Heart right ventricle (tissue), 16 donors: ENCODE measurements at regions not wholly inside any gene's neighbourhood (a gene's known extent, or its start where the extent isn't known, plus 50 kb on each side); places are given as distances from the start of the nearest gene placed in this dataset.

ENCODE experiments used
- ATAC-seq, 8 donors: fragments of 200-7000 bp; cut with Tn5 transposase; one replicate each; pipeline ENCODE4 v1.9.1; 2020; ENCODE audit warnings: mild to moderate bottlenecking in 8 of 8, moderate library complexity in 8 of 8, moderate number of reproducible peaks in 1 of 8
- DNase-seq, 2 donors: peaks; one replicate each; pipeline ENCODE4 v3.0.0-alpha.2; 2020
- H3K27ac ChIP-seq, 10 donors: fragments of 200-600 bp; sonication (generic) in 2 of 10; one replicate each; pipeline versions ENCODE4 v1.5.0 to v1.8.0; 2020 to 2022; ENCODE audit warnings: mild to moderate bottlenecking in 3 of 10
- H3K27me3 ChIP-seq, 7 donors: fragments of 200-600 bp; one replicate each; pipeline ENCODE4 v1.8.0; 2021 to 2022; ENCODE audit warnings: mild to moderate bottlenecking in 2 of 7
- H3K36me3 ChIP-seq, 9 donors: fragments of 200-600 bp; sonication (generic) in 1 of 9; one replicate each; pipeline versions ENCODE4 v1.5.0 to v1.8.0; 2020 to 2022; ENCODE audit warnings: mild to moderate bottlenecking in 2 of 9
- H3K4me1 ChIP-seq, 9 donors: fragments of 200-600 bp; sonication (generic) in 1 of 9; one replicate each; pipeline versions ENCODE4 v1.5.0 to v1.8.0; 2020 to 2022; ENCODE audit warnings: mild to moderate bottlenecking in 4 of 9
- H3K4me3 ChIP-seq, 10 donors: fragments of 200-600 bp; sonication (generic) in 2 of 10; one replicate each; pipeline versions ENCODE4 v1.5.0 to v1.8.0; 2020 to 2022; ENCODE audit warnings: mild to moderate bottlenecking in 7 of 10, moderate library complexity in 2 of 10
- H3K9me3 ChIP-seq, 11 donors: fragments of 200-600 bp in 10 of 11; sonication (generic) in 2 of 11; one replicate each; pipeline versions ENCODE4 v1.5.0 to v1.8.0; 2013 to 2022; ENCODE audit warnings: mild to moderate bottlenecking in 2 of 11, control low read depth in 1 of 11, moderate library complexity in 1 of 11
- WGBS, 2 donors: extraction: QIAGEN DNeasy Blood & Tissue Kit; methylation state at CpG; one replicate each; pipeline ENCODE4 v1.1.7; 2013; ENCODE audit warnings: inconsistent platforms in 1 of 2; 5-methylcytosine and 5-hydroxymethylcytosine counted together
- intact Hi-C, 10 donors: fragments of 100-400 bp; cut with DNase I; formaldehyde crosslinking; loops; one replicate each; pipeline versions ENCODE4 v1.11.1 to v1.14.2; 2022
- TF ChIP-seq, protein P1 (sequence below), 9 donors: fragments of 200-600 bp; sonication (generic) in 2 of 9; IDR thresholded peaks; one replicate each; pipeline versions ENCODE4 v1.5.0 to v1.8.0; 2021 to 2022; ENCODE audit warnings: antibody characterized with exemption in 9 of 9, mild to moderate bottlenecking in 5 of 9, moderate library complexity in 1 of 9
- donor health status: Arrhythmogenic right ventricular cardiomyopathy.
- donor health status: ischemic (EF 13 %, LVEDD 7.1; RV severe dilation, severe dysfunction).
- donor health status: healthy with polysubstance abuse.
- donor health status: DM: no; HTN: yes; CAD: no.
- donor health status: DM: no; HTN: no; CAD: no.
- donor health status: ischemic (EF 25% LVEDD 6.9; RV normal size, moderate dysfunction).
- donor health status: ischemic (EF 25% LVEDD 5.7; RV mildly dilated, moderate dysfunction).
- donor health status: healthy.
- donor health status: DM: yes; HTN: yes; CAD: no.
- donor health status: Ischemic cardiomyopathy.
- donor health status: ischemic (EF 35%, LVEDD 5.7; RV mildly dilated, moderate dysfunction).
- donor health status: nonischemic (EF 11% LVEDD 7.7; RV severe dilation, severe dysfunction).
- donor health status: DM: yes; HTN: yes; CAD: no.
- donor health status: PGD.
- donor health status: ischemic (EF 29% LVEDD 5.4; RV normal size, mild dysfunction).
- donor health status: nonischemic (EF 23%, LVEDD 6.1; RV moderate dilation, normal function).

DNA sequence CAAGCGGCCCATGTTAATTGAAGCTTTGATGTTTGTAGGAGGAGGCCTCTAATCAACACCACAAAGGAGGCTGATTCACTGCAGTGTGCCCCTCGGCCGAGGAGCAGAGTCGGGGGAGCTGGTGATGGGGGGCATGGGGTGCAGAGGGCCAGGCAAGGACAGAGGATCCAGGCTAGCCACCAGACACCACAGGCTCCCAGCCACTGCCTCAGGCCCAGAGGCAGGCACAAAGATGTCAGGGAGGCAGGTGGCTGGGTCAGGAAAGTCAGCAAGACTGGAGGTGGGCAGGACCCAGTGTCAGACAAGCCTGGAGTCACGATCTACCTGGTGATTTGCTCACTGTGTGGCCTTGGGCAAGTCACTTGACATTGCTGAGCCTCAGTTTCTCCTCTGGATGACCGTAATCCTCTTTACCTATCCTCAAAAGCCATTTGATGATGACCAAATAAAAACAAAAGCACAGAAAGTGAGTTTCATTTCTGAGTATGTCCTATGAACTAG lies 121.0 kb downstream of the BUD13 start:
- peaks cover 0 to 25% (median 0%) of the 10 kb centered on the region in 7 donors for H3K27me3 ChIP-seq
- peaks cover 0 to 17% (median 0%) of the 10 kb centered on the region in 11 donors for H3K9me3 ChIP-seq
- ATAC-seq (no peak), DNase-seq (no peak)
- H3K4me3 ChIP-seq: no peak overlapping the region
- no peak overlapping the region for H3K27ac ChIP-seq
- H3K36me3 ChIP-seq: no peaks in the 10 kb centered on the region
- no peaks in the 10 kb centered on the region for H3K4me1 ChIP-seq
- intact Hi-C loops: no loop called here
- WGBS, 2 donors: 40 to 54% methylated on average over 6 of the region's 6 CpGs
- TF ChIP-seq, protein P1, sequence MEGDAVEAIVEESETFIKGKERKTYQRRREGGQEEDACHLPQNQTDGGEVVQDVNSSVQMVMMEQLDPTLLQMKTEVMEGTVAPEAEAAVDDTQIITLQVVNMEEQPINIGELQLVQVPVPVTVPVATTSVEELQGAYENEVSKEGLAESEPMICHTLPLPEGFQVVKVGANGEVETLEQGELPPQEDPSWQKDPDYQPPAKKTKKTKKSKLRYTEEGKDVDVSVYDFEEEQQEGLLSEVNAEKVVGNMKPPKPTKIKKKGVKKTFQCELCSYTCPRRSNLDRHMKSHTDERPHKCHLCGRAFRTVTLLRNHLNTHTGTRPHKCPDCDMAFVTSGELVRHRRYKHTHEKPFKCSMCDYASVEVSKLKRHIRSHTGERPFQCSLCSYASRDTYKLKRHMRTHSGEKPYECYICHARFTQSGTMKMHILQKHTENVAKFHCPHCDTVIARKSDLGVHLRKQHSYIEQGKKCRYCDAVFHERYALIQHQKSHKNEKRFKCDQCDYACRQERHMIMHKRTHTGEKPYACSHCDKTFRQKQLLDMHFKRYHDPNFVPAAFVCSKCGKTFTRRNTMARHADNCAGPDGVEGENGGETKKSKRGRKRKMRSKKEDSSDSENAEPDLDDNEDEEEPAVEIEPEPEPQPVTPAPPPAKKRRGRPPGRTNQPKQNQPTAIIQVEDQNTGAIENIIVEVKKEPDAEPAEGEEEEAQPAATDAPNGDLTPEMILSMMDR (IDR thresholded peaks at IDR 0.05): no peak

DNA sequence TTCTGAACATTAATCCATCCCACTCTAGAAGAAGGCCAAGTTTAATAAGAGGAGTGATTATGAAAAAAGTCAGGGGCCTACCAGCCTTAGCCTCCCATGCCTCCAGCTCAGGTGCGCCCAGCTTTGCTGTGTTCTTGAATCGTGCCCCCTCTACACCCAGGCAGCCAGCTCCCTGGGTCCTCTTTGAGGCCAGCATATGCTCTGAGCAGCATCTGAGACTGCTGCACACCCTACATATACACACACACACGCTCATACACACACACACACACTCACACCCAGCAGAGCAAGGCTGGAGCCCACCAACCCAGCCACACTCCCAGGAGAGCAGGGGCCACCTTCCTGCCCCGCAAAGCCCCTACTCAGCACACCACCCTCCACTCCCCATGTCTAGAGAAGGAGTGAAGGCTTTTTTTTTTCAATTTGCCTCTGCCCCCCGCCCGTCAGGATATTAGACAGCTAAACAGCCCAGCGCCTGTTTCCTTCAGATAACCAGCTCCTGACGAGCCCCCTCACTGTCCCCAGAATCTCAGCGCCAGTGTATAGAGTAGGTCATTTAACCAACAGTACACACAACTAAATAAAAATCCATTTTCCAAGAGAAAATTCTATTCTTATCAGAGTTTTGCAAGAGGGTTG lies 121.6 kb downstream of the BUD13 start:
- H3K9me3 ChIP-seq: peaks cover 0 to 20% (median 2%) of the 10 kb centered on the region in 11 donors
- H3K36me3 ChIP-seq: no peaks in the 10 kb centered on the region
- TF ChIP-seq, protein P1 (IDR thresholded peaks at IDR 0.05): no peak
- intact Hi-C loops: no loop called here
- ATAC-seq: no peak
- H3K27ac ChIP-seq: no peak overlapping the region
- no peaks in the 10 kb centered on the region for H3K4me1 ChIP-seq
- peaks cover 0 to 25% (median 0%) of the 10 kb centered on the region in 7 donors for H3K27me3 ChIP-seq
- no peak overlapping the region for H3K4me3 ChIP-seq
- DNase-seq: no peak
- WGBS, 2 donors: 63 to 69% methylated on average over 9 of the region's 9 CpGs

DNA sequence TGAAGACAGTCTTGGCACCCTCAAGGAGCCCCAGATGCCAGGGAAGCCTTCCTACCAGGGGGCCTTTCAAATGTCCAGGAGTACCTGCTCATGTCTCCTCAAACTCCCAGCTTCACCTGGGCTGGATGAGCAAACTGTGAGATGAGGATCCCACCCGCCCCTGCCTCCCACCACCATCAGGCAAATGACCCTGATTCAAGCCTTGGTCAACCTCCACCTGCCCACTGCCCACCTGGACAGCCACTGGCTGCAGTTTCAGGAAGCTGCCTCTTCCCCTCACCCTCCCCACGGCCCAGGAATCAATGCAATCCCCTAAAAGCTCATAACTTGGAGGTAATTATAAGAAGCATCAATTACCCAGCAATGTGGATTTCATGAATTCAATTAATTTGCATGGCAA lies 122.7 kb downstream of the BUD13 start:
- Histone ChIP-seq H3K4me1 (no peaks in the 10 kb centered on the region), H3K27ac (no peak overlapping the region), H3K9me3 (peaks cover 0 to 22% (median 7%) of the 10 kb centered on the region in 11 donors), H3K27me3 (peaks cover 0 to 25% (median 0%) of the 10 kb centered on the region in 7 donors), H3K4me3 (no peak overlapping the region), H3K36me3 (no peaks in the 10 kb centered on the region)
- ATAC-seq: no peak
- 66 to 69% methylated on average over 2 of the region's 2 CpGs for WGBS, 2 donors
- DNase-seq: no peak
- intact Hi-C loops: no loop called here
- TF ChIP-seq, protein P1 (IDR thresholded peaks at IDR 0.05): no peak

DNA sequence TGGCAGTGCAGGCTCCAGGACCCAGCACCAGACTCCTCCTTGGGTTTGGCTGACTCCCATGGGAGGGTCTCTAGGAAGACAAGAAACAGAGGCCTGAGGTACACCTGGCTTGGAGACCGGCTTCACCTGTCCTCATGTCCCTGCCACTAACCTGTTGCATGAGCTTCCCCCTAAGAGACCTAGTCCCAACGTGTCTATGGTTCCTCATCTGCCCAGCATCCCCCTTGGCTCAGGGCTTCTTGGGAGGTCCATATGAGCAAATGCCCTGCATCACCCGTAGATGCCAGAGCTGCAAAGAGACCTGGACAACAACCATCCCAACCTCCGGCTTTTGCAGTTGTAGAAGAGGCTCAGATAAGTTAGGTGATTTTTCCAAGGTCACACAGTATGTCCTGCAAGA lies 123.5 kb downstream of the BUD13 start:
- no peak overlapping the region for H3K27ac ChIP-seq
- no peaks in the 10 kb centered on the region for H3K36me3 ChIP-seq
- intact Hi-C loops: loop anchor here in 1 of 10 donors (10.0 kb wide), 1 partner anchor 194 kb away; no protein-coding TSS in a partner anchor
- H3K27me3 ChIP-seq: peaks cover 0 to 33% (median 0%) of the 10 kb centered on the region in 7 donors
- no peak overlapping the region for H3K4me3 ChIP-seq
- DNase-seq: no peak
- H3K9me3 ChIP-seq: peaks cover 0 to 14% (median 6%) of the 10 kb centered on the region in 11 donors
- no peaks in the 10 kb centered on the region for H3K4me1 ChIP-seq
- no peak for ATAC-seq
- 88 to 89% methylated on average over 4 of the region's 4 CpGs for WGBS, 2 donors
- TF ChIP-seq, protein P1 (IDR thresholded peaks at IDR 0.05): no peak
